Psoas muscle (tissue), 7 donors: ENCODE measurements at regions not wholly inside any gene's neighbourhood (a gene's known extent, or its start where the extent isn't known, plus 50 kb on each side); places are given as distances from the start of the nearest gene placed in this dataset.

Experiments
- ATAC-seq, 4 donors: fragments of 200-7000 bp; cut with Tn5 transposase; one replicate each; pipeline ENCODE4 v1.9.1; 2020; ENCODE audit warnings: moderate library complexity in 3 of 4, mild to moderate bottlenecking in 2 of 4
- DNase-seq, 2 donors: peaks; one replicate each; pipeline ENCODE4 v3.0.0-alpha.2; 2020
- H3K27ac ChIP-seq: fragments of 200-600 bp; one replicate; pipeline ENCODE4 v1.8.0; 2022
- H3K27me3 ChIP-seq, 3 donors: fragments of 200-600 bp in 1 of 3; one replicate each; pipeline versions ENCODE4 v1.6.1 to v1.8.0; 2013 to 2022; ENCODE audit warnings: low read length in 2 of 3, mild to moderate bottlenecking in 2 of 3, moderate library complexity in 1 of 3; ENCODE audit not compliant: insufficient read depth in 3 of 3
- H3K36me3 ChIP-seq, 2 donors: fragments of 200-600 bp in 1 of 2; one replicate each; pipeline versions ENCODE4 v1.6.1 to v1.8.0; 2013 to 2022; ENCODE audit warnings: low read depth in 1 of 2, mild to moderate bottlenecking in 1 of 2, moderate library complexity in 1 of 2; ENCODE audit not compliant: insufficient read depth in 1 of 2
- H3K4me1 ChIP-seq: fragments of 200-600 bp; one replicate; pipeline ENCODE4 v1.8.0; 2022
- H3K4me3 ChIP-seq: fragments of 200-600 bp; one replicate; pipeline ENCODE4 v1.8.0; 2022; ENCODE audit warnings: mild to moderate bottlenecking
- H3K9me3 ChIP-seq: fragments of 200-600 bp; one replicate; pipeline ENCODE4 v1.8.0; 2022
- WGBS, 3 donors: extraction: QIAGEN DNeasy Blood & Tissue Kit; methylation state at CpG; one replicate each; pipeline versions ENCODE4 v1.1.6 to v1.1.7; 2013; 5-methylcytosine and 5-hydroxymethylcytosine counted together
- intact Hi-C, 2 donors: fragments of 100-400 bp; cut with DNase I; formaldehyde crosslinking; loops; one replicate each; pipeline versions ENCODE4 v1.11.0 to v1.14.2; 2022
- TF ChIP-seq, protein P1 (sequence below): fragments of 200-600 bp; IDR thresholded peaks from one replicate; pipeline ENCODE4 v1.8.0; 2022; ENCODE audit warnings: antibody characterized with exemption
- donor health status: healthy with polysubstance abuse.
- donor health status: DM: no; HTN: no; CAD: no; lungs with moderate emphysema.
- donor health status: Bipolar disorder and iron deficiency.
- donor health status: healthy.
- donor health status: DM: yes; HTN: yes; CAD: no.
- donor health status: DM: no; HTN: no; CAD: no.
- donor health status: DM: yes; HTN: yes; CAD: no.

DNA sequence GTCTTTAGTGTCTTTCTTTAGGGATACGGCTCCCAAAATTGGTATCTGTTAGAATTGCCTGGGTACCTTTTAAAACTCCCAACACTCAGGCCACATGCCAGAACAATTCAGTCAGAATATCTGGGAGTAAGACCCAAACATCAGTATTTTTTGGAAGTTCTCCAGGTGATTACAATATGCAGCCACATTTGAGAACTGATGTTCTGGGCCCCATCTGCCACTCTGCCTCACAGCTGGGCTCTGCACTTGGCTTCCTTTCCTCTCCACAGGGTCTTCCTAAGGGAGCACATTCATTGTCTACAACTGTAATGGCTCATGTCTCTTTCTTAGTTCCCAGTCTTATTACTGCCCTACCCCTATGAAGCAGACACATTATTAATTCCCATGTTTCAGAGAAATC, 394.5 kb downstream of the MFSD1 start:
- TF ChIP-seq, protein P1, sequence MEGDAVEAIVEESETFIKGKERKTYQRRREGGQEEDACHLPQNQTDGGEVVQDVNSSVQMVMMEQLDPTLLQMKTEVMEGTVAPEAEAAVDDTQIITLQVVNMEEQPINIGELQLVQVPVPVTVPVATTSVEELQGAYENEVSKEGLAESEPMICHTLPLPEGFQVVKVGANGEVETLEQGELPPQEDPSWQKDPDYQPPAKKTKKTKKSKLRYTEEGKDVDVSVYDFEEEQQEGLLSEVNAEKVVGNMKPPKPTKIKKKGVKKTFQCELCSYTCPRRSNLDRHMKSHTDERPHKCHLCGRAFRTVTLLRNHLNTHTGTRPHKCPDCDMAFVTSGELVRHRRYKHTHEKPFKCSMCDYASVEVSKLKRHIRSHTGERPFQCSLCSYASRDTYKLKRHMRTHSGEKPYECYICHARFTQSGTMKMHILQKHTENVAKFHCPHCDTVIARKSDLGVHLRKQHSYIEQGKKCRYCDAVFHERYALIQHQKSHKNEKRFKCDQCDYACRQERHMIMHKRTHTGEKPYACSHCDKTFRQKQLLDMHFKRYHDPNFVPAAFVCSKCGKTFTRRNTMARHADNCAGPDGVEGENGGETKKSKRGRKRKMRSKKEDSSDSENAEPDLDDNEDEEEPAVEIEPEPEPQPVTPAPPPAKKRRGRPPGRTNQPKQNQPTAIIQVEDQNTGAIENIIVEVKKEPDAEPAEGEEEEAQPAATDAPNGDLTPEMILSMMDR: no peak
- DNase-seq (no peak), ATAC-seq (no peak)
- intact Hi-C loops: no loop called here
- no peak overlapping the region for H3K27ac ChIP-seq
- H3K36me3 ChIP-seq: no peaks in the 10 kb centered on the region
- H3K4me1 ChIP-seq: no peaks in the 10 kb centered on the region
- H3K9me3 ChIP-seq: peaks cover 5% of the 10 kb centered on the region
- no peaks in the 10 kb centered on the region for H3K27me3 ChIP-seq
- H3K4me3 ChIP-seq: no peak overlapping the region
- WGBS, 3 donors: 89 to 97% (median 92%) methylated on average over 1 of the region's 1 CpG

DNA sequence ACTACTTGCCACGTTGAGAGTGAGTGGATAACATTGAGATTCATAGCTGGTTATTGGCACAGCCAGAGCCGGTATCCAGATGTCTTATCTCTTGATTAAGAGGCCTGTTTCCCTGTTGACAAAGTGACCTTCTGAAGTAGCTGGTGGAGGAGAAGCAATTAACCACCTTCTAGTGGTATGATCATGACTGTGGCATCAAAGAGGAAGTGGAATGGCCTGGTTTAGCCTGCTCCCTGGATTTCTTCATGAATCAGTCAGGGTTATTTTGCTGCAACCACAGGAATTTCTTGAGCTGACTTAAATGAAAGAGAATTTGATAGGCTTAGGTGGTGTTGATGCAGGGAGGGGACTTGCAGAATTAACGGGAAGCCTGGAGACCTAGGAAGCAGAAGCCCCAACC, 398.3 kb downstream of the MFSD1 start:
- ATAC-seq: no peak

DNA sequence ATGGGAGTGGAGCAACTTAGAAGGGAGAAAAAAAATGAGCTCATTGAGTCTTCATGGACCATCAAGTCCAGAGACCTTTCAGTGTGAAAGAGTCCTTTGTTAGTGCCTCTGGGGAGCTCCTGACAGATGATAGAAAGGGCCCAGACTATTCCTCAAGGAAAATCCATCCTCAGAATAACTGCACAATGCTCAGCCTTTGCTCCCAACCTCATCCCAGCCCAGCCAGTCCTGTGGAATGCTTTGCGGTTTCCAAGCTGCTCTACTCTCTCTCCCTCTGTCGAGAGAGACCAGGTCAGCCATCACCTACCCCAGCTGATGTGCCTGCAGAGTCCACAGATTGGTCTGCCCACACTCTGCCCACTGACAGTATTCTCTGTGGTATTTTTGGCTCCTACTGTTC, 406.2 kb downstream of the MFSD1 start:
- Histone ChIP-seq H3K27me3 (no peaks in the 10 kb centered on the region), H3K4me3 (no peak overlapping the region), H3K9me3 (no peaks in the 10 kb centered on the region), H3K36me3 (no peaks in the 10 kb centered on the region), H3K4me1 (no peaks in the 10 kb centered on the region), H3K27ac (no peak overlapping the region)
- ATAC-seq: no peak
- DNase-seq: no peak
- intact Hi-C loops: no loop called here
- TF ChIP-seq, protein P1: no peak
- 71 to 85% (median 80%) methylated on average over 2 of the region's 2 CpGs for WGBS, 3 donors

More for the DNA sequence above, 398.3 kb downstream of the MFSD1 start:
- no peak overlapping the region for H3K4me3 ChIP-seq
- no peaks in the 10 kb centered on the region for H3K4me1 ChIP-seq
- H3K27ac ChIP-seq: no peak overlapping the region
- DNase-seq: no peak
- 74 to 83% (median 76%) methylated on average over 3 of the region's 3 CpGs for WGBS, 3 donors
- no peaks in the 10 kb centered on the region for H3K36me3 ChIP-seq
- no peaks in the 10 kb centered on the region for H3K27me3 ChIP-seq
- H3K9me3 ChIP-seq: peaks cover 5% of the 10 kb centered on the region
- TF ChIP-seq, protein P1: no peak
- intact Hi-C loops: no loop called here

DNA sequence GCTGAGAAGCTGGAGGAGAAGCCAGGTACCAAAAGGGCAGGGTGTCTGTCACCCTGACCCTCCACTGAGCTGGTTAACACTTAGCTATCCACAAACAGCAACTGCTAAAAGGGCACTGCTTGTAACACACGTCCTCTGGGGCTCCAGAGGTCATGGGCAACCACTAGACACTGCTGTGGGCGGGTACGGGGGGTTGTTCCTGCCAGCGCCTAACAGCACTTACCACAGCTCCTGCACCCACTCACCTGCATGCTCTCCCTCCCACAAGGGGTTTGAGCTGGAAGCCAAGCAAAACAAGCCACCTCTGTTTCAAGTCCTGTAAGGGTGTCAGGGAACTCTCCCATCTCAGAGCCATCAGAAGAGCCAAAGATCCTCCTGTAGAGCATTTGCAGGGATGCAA, 407.6 kb downstream of the MFSD1 start:
- Histone ChIP-seq H3K27me3 (no peaks in the 10 kb centered on the region), H3K36me3 (no peaks in the 10 kb centered on the region), H3K27ac (no peak overlapping the region), H3K4me1 (no peaks in the 10 kb centered on the region), H3K9me3 (no peaks in the 10 kb centered on the region), H3K4me3 (no peak overlapping the region)
- WGBS, 3 donors: 64 to 73% (median 72%) methylated on average over 4 of the region's 4 CpGs
- DNase-seq (no peak), ATAC-seq (no peak)
- intact Hi-C loops: no loop called here
- TF ChIP-seq, protein P1: no peak

DNA sequence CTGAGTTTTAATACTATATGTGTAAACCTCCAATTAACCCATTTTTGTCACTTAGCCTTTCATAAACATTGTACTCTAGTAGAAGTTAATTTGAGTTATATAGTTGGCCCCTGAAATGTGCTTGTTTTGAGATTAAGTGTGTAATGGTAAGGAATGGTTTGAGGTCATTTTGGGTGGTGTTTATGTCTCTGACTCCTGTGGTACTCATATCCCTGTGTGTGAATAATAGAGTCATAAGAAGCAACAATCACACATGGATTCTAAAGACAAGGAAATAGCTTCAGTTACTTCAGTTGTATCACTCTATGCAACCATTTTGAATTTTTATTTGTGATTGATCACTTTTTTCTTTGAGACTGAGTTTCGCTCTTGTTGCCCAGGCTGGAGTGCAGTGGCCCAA, 408.5 kb downstream of the MFSD1 start:
- H3K4me1 ChIP-seq: no peaks in the 10 kb centered on the region
- DNase-seq (no peak), ATAC-seq (no peak)
- no peaks in the 10 kb centered on the region for H3K27me3 ChIP-seq
- H3K27ac ChIP-seq: no peak overlapping the region
- H3K36me3 ChIP-seq: no peaks in the 10 kb centered on the region
- no peak overlapping the region for H3K4me3 ChIP-seq
- intact Hi-C loops: no loop called here
- TF ChIP-seq, protein P1: no peak
- no peaks in the 10 kb centered on the region for H3K9me3 ChIP-seq
- 92 to 95% (median 95%) methylated on average over 1 of the region's 1 CpG for WGBS, 3 donors
